GM12801 (cell line): ENCODE measurements at regions not wholly inside any gene's neighbourhood (a gene's known extent, or its start where the extent isn't known, plus 50 kb on each side); places are given as distances from the start of the nearest gene placed in this dataset.

Experiments used
- CTCF ChIP-seq: IDR thresholded peaks from one replicate; pipeline ENCODE4 v1.5.1; 2011; ENCODE audit warnings: control low read depth; ENCODE audit not compliant: insufficient read length; ENCODE audit errors: extremely low read depth

- TF ChIP-seq CTCF = no peak
Measured at GRCh38 chr5:99019812-99020697, 91.2 kb upstream of the CHD1 start.

GRCh38 chr5:99019254-99019653 is 90.4 kb upstream of the CHD1 start:
- TF ChIP-seq CTCF = no peak

GRCh38 chr5:99010294-99010693 is 81.5 kb upstream of the CHD1 start:
- TF ChIP-seq CTCF = no peak

GRCh38 chr5:99005506-99005905 is 76.7 kb upstream of the CHD1 start:
- TF ChIP-seq CTCF = no peak

- TF ChIP-seq CTCF = no peak
Measured at GRCh38 chr5:99004960-99005359, 76.2 kb upstream of the CHD1 start.

GRCh38 chr5:99000876-99001275 is 72.1 kb upstream of the CHD1 start:
- no peak for TF ChIP-seq CTCF

GRCh38 chr5:99000221-99000620 is 71.4 kb upstream of the CHD1 start:
- no peak for TF ChIP-seq CTCF
